ENCODE measurements at regions not wholly inside any gene's neighbourhood (a gene's known extent, or its start where the extent isn't known, plus 50 kb on each side); places are given as distances from the start of the nearest gene placed in this dataset.

GRCh38 chr4:151575646-151576045 is 166.7 kb downstream of the FHIP1A start:
- Histone ChIP-seq H3K14ac (replicated peaks; ENCODE audit: low read depth, low read length) (no peak overlapping the region), H3K9me3 (ENCODE audit: control insufficient read depth, insufficient read depth, low read length) (no peaks in the 10 kb centered on the region), H2BK5ac (ENCODE audit: low read depth, low read length, poor library complexity, severe bottlenecking) (no peak overlapping the region), H3K9me1 (ENCODE audit: insufficient read depth, low read length) (no peaks in the 10 kb centered on the region), H4K91ac (ENCODE audit: insufficient read depth, low read depth, low read length) (no peak overlapping the region), H3K18ac (ENCODE audit: low read depth, low read length) (no peak overlapping the region), H4K8ac (ENCODE audit: low read depth in 2 of 2, low read length in 2 of 2) (no peak overlapping the region), H2BK15ac (ENCODE audit: low read depth, low read length) (no peak overlapping the region), H3K23ac (ENCODE audit: low read depth, low read length) (no peak overlapping the region), H3K4me2 (ENCODE audit: low read depth, low read length) (no peak overlapping the region), H3K27me3 (ENCODE audit: control insufficient read depth, insufficient read depth, low read length) (peaks cover 4% of the 10 kb centered on the region), H3K4ac (ENCODE audit: low read depth, low read length) (no peak overlapping the region), H2AK5ac (ENCODE audit: low read depth, low read length) (no peak overlapping the region), H3K27ac (ENCODE audit: insufficient read depth, low read length) (no peak overlapping the region), H2BK20ac (ENCODE audit: low read depth, low read length) (no peak overlapping the region), H3K9ac (ENCODE audit: low read depth, low read length) (no peak overlapping the region), H4K20me1 (ENCODE audit: insufficient read depth, low read length) (no peaks in the 10 kb centered on the region), H3K4me3 (ENCODE audit: insufficient read depth, low read depth, low read length) (no peak overlapping the region), H2AFZ (replicated peaks; ENCODE audit: low read length, poor library complexity) (no peak overlapping the region), H3K79me1 (ENCODE audit: low read depth in 1 of 2, low read length in 2 of 2) (no peaks in the 10 kb centered on the region), H3K4me1 (ENCODE audit: control insufficient read depth, insufficient read depth, low read length) (no peaks in the 10 kb centered on the region), H4K5ac (ENCODE audit: low read depth, low read length) (no peak overlapping the region), H3K36me3 (ENCODE audit: control insufficient read depth, insufficient read depth, low read length) (no peaks in the 10 kb centered on the region), H2AK9ac (replicated peaks; ENCODE audit: low read depth, low read length, poor library complexity) (no peak overlapping the region), H3K56ac (ENCODE audit: extremely low read depth, insufficient read depth, low read length) (no peak overlapping the region), H2BK120ac (ENCODE audit: low read depth, low read length) (no peak overlapping the region)
- dilution Hi-C loops (cut with HindIII; ENCODE audit: low sequenced_read_pairs, unreplicated experiment), result no loop called here
- intact Hi-C loops (cut with micrococcal nuclease), result no loop called here
- CTCF ChIA-PET, result no interaction called here
- no peak for ATAC-seq (ENCODE audit: low read depth)
- TF ChIP-seq RFX5 (IDR thresholded peaks at IDR 0.05; ENCODE audit: low read depth, low read length), result no peak
- WGBS, 2 experiments (ENCODE audit: extremely low coverage in 2 of 2, insufficient read length in 1 of 2), result 100% methylated on average over 1 of the region's 3 CpGs; no CpG with 5 or more reads in 1 of the 2 experiments
- DNase-seq, result no peak
- BruUV-seq (replicated peaks), result no TSS peak
- POLR2A ChIA-PET (ENCODE audit: unreplicated experiment), result no interaction called here
- in situ Hi-C loops (cut with MboI; ENCODE audit: low sequenced_read_pairs), result no loop called here

Measured in IMR-90 (cell line).